CD14-positive monocyte (primary cell): ENCODE measurements at regions not wholly inside any gene's neighbourhood (a gene's known extent, or its start where the extent isn't known, plus 50 kb on each side); places are given as distances from the start of the nearest gene placed in this dataset.

Experiments used
- DNase-seq, 3 donors: peaks; one replicate each; pipeline ENCODE4 v3.0.0-alpha.2; 2011 to 2022
- H2AFZ ChIP-seq: 2 replicates; pipeline ENCODE4 v1.6.0; 2012; ENCODE audit warnings: mild to moderate bottlenecking, low read depth, low read length, inconsistent platforms; ENCODE audit not compliant: insufficient read depth, poor library complexity, severe bottlenecking
- H3K27ac ChIP-seq, 2 donors: 1 replicate in 1 of 2; 2 replicates in 1 of 2; pipeline ENCODE4 v1.5.1; 2012 to 2013; ENCODE audit warnings: low read length in 2 of 2, control low read depth in 1 of 2, inconsistent platforms in 1 of 2, low read depth in 1 of 2, mild to moderate bottlenecking in 1 of 2
- H3K27me3 ChIP-seq, 2 donors: one replicate each; pipeline versions ENCODE4 v1.6.0 to v1.6.1; 2011 to 2013; ENCODE audit warnings: low read length in 2 of 2; ENCODE audit not compliant: control insufficient read depth in 2 of 2, insufficient read depth in 2 of 2
- H3K36me3 ChIP-seq, 2 donors: replicated peaks in 1 of 2; 1 replicate in 1 of 2; 2 replicates in 1 of 2; pipeline versions ENCODE4 v1.5.1 to v1.6.1; 2012 to 2013; ENCODE audit warnings: low read length in 2 of 2, control low read depth in 1 of 2, inconsistent platforms in 1 of 2, mild to moderate bottlenecking in 1 of 2; ENCODE audit not compliant: insufficient read depth in 2 of 2, control insufficient read depth in 1 of 2
- H3K4me1 ChIP-seq, 2 donors: 1 replicate in 1 of 2; 2 replicates in 1 of 2; pipeline versions ENCODE4 v1.5.1 to v1.6.1; 2012 to 2013; ENCODE audit warnings: low read length in 2 of 2, control low read depth in 1 of 2, inconsistent platforms in 1 of 2, mild to moderate bottlenecking in 1 of 2, moderate library complexity in 1 of 2; ENCODE audit not compliant: insufficient read depth in 2 of 2, control insufficient read depth in 1 of 2
- H3K4me2 ChIP-seq: replicated peaks from 2 replicates; pipeline ENCODE3; 2012; ENCODE audit warnings: low read length, moderate library complexity, mild to moderate bottlenecking; ENCODE audit not compliant: poor library complexity, severe bottlenecking; ENCODE audit errors: extremely low read depth
- H3K4me3 ChIP-seq, 3 experiments: fragments of 200-600 bp in 1 of 3; sonication (generic) in 1 of 3; replicated peaks in 1 of 3; 1 replicate in 2 of 3; 2 replicates in 1 of 3; pipeline ENCODE4 v1.5.1; 2011 to 2013; ENCODE audit warnings: low read length in 3 of 3, mild to moderate bottlenecking in 3 of 3, control low read depth in 2 of 3, low read depth in 2 of 3, inconsistent platforms in 1 of 3, moderate library complexity in 1 of 3
- H3K79me2 ChIP-seq: 2 replicates; pipeline ENCODE4 v1.6.0; 2012; ENCODE audit warnings: mild to moderate bottlenecking, control low read depth, inconsistent platforms, low read length, moderate library complexity; ENCODE audit not compliant: insufficient read depth
- H3K9ac ChIP-seq: 2 replicates; pipeline ENCODE4 v1.6.0; 2017; ENCODE audit warnings: low read length, mild to moderate bottlenecking; ENCODE audit not compliant: insufficient read depth, poor library complexity, severe bottlenecking
- H3K9me3 ChIP-seq, 2 donors: replicated peaks in 1 of 2; 1 replicate in 1 of 2; 2 replicates in 1 of 2; pipeline versions ENCODE4 v1.5.1 to v1.6.1; 2012 to 2013; ENCODE audit warnings: low read length in 2 of 2, control low read depth in 1 of 2; ENCODE audit not compliant: control insufficient read depth in 1 of 2, insufficient read depth in 1 of 2
- H4K20me1 ChIP-seq: 2 replicates; pipeline ENCODE4 v1.6.0; 2012; ENCODE audit warnings: mild to moderate bottlenecking, low read length, control low read depth, moderate library complexity; ENCODE audit not compliant: insufficient read depth
- H3K27ac Mint-ChIP-seq, 7 donors: one replicate each; pipeline ENCODE4 v1.8.0; 2020; ENCODE audit warnings: mild to moderate bottlenecking in 7 of 7, mixed read lengths in 7 of 7, moderate library complexity in 6 of 7, inconsistent platforms in 2 of 7
- H3K27me3 Mint-ChIP-seq, 3 donors: one replicate each; pipeline ENCODE4 v1.8.0; 2021 to 2022; ENCODE audit warnings: low read depth in 3 of 3, mild to moderate bottlenecking in 3 of 3, mixed read lengths in 3 of 3, moderate library complexity in 3 of 3, inconsistent platforms in 1 of 3
- H3K36me3 Mint-ChIP-seq, 2 donors: one replicate each; pipeline ENCODE4 v1.8.0; 2020; ENCODE audit warnings: mixed read lengths in 2 of 2, inconsistent platforms in 1 of 2, mild to moderate bottlenecking in 1 of 2
- H3K4me1 Mint-ChIP-seq: one replicate; pipeline ENCODE4 v1.8.0; 2020; ENCODE audit warnings: mild to moderate bottlenecking, mixed read lengths
- H3K4me3 Mint-ChIP-seq, 2 donors: one replicate each; pipeline ENCODE4 v1.8.0; 2020; ENCODE audit warnings: mild to moderate bottlenecking in 2 of 2, mixed read lengths in 2 of 2, moderate library complexity in 1 of 2
- H3K9me3 Mint-ChIP-seq, 7 donors: one replicate each; pipeline ENCODE4 v1.8.0; 2020 to 2022; ENCODE audit warnings: mixed read lengths in 7 of 7, mild to moderate bottlenecking in 6 of 7, moderate library complexity in 6 of 7, inconsistent platforms in 2 of 7
- WGBS: methylation state at CpG from one replicate; pipeline ENCODE4 v1.1.5; 2013; ENCODE audit warnings: missing lambda C conversion rate; ENCODE audit not compliant: insufficient coverage; 5-methylcytosine and 5-hydroxymethylcytosine counted together
- intact Hi-C, 2 donors: fragments of 100-400 bp; cut with micrococcal nuclease; formaldehyde crosslinking; loops; one replicate each; pipeline versions ENCODE4 v1.15.0 to v1.15.1; 2023
- TF ChIP-seq, protein P1 (sequence below): fragments of 200-600 bp; IDR thresholded peaks from one replicate; pipeline ENCODE4 v1.8.0; 2022; ENCODE audit warnings: antibody characterized with exemption, mild to moderate bottlenecking

DNA sequence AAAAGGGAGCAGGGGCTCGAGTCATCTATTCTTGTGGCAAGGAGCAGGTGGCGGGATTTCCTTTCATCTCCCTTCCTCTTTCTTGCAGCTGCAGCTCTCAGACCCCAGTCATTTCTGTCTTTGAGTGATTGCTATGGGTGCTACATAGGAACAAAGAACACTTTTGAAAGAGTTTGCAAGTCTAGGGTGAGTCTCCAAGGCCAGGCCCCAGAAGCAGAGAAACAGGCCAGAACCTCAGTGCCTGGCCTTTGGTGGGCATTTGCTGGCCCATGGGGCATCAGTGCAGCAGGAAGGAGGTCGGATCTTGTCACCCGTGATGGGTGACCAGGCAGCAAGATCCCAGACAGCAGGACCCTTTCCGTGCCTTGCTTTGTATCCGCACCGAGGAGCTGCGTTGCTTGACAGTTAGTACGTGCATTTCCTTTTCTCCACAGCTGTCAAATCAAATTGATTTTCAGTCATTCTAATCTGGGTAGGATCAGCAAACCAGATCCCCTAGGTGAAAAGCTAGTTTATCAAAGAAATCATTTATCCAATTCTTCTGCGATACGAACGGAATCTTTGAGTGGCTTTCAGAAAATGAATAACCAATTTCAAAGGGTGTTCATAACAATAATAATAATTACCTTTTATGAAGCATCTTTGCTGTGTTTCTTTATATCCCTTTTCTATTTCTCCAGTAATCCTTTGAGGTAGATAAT, 244.6 kb upstream of the MAF start:
- peaks cover 2% of the 10 kb centered on the region for H3K4me1 Mint-ChIP-seq
- TF ChIP-seq, protein P1, sequence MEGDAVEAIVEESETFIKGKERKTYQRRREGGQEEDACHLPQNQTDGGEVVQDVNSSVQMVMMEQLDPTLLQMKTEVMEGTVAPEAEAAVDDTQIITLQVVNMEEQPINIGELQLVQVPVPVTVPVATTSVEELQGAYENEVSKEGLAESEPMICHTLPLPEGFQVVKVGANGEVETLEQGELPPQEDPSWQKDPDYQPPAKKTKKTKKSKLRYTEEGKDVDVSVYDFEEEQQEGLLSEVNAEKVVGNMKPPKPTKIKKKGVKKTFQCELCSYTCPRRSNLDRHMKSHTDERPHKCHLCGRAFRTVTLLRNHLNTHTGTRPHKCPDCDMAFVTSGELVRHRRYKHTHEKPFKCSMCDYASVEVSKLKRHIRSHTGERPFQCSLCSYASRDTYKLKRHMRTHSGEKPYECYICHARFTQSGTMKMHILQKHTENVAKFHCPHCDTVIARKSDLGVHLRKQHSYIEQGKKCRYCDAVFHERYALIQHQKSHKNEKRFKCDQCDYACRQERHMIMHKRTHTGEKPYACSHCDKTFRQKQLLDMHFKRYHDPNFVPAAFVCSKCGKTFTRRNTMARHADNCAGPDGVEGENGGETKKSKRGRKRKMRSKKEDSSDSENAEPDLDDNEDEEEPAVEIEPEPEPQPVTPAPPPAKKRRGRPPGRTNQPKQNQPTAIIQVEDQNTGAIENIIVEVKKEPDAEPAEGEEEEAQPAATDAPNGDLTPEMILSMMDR: no peak
- 9% methylated on average over 2 of the region's 12 CpGs for WGBS
- Histone ChIP-seq H3K9me3 (no peaks in the 10 kb centered on the region), H3K27ac (no peak overlapping the region), H3K4me1 (no peaks in the 10 kb centered on the region), H3K79me2 (no peaks in the 10 kb centered on the region), H4K20me1 (no peaks in the 10 kb centered on the region), H3K27me3 (no peaks in the 10 kb centered on the region), H3K4me3 (no peak overlapping the region), H3K4me2 (no peak overlapping the region), H3K36me3 (no peaks in the 10 kb centered on the region), H2AFZ (no peak overlapping the region), H3K9ac (no peak overlapping the region)
- H3K27me3 Mint-ChIP-seq: peaks cover 0 to 2% (median 2%) of the 10 kb centered on the region in 3 donors
- H3K4me3 Mint-ChIP-seq: no peak overlapping the region
- no peak for DNase-seq
- intact Hi-C loops: no loop called here
- H3K36me3 Mint-ChIP-seq: no peaks in the 10 kb centered on the region
- H3K9me3 Mint-ChIP-seq: peaks cover 0 to 3% (median 0%) of the 10 kb centered on the region in 7 donors
- H3K27ac Mint-ChIP-seq: no peak overlapping the region

DNA sequence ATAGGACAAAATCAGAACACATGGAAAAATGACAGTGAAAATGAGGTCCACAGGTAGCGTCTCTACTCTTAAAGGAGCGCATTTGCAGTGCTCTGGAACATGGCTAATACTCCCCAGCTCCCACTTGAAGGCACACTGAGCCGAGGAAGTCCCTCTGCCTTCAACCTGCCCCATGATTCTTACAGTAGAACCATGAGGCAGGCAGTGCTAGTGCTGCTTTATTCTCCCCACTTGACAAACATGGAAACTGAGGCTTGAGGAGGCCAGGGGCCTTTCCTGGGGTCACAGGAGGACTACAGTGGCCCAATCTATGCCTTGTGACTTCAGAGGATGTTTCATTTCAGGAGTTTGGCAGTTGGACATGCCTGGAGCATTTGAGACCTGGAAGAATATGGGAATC, 244.1 kb upstream of the MAF start:
- Histone ChIP-seq H3K9me3 (no peaks in the 10 kb centered on the region), H3K9ac (no peak overlapping the region), H3K4me3 (no peak overlapping the region), H4K20me1 (no peaks in the 10 kb centered on the region), H3K36me3 (no peaks in the 10 kb centered on the region), H3K79me2 (no peaks in the 10 kb centered on the region), H3K27ac (no peak overlapping the region), H3K4me1 (no peaks in the 10 kb centered on the region), H2AFZ (no peak overlapping the region), H3K4me2 (no peak overlapping the region), H3K27me3 (no peaks in the 10 kb centered on the region)
- WGBS: 100% methylated on average over 3 of the region's 3 CpGs
- Mint-ChIP-seq H3K27me3 (peaks cover 0 to 2% (median 2%) of the 10 kb centered on the region in 3 donors), H3K36me3 (no peaks in the 10 kb centered on the region), H3K4me1 (peaks cover 2% of the 10 kb centered on the region), H3K4me3 (no peak overlapping the region), H3K27ac (no peak overlapping the region), H3K9me3 (peaks cover 0 to 3% (median under 1%) of the 10 kb centered on the region in 7 donors)
- TF ChIP-seq, protein P1: no peak
- DNase-seq: no peak
- intact Hi-C loops: no loop called here
